K562 (cell line): ENCODE measurements at regions not wholly inside any gene's neighbourhood (a gene's known extent, or its start where the extent isn't known, plus 50 kb on each side); places are given as distances from the start of the nearest gene placed in this dataset.
"Not testable (repeated sequence)": the region's sequence is repeated elsewhere in the genome, so short reads cannot be mapped to it uniquely, and the experiment has no call there.

Experiments
- HDAC6 ChIP-seq: IDR thresholded peaks from 2 replicates; pipeline ENCODE4 v1.6.1; 2012; ENCODE audit warnings: low read depth, mild to moderate bottlenecking, control low read depth, inconsistent platforms, low read length, moderate library complexity
- MTA3 ChIP-seq: fragments of 450-650 bp; formaldehyde crosslinking; IDR thresholded peaks from 2 replicates; pipeline ENCODE4 v1.6.1; 2017; ENCODE audit warnings: mild to moderate bottlenecking, borderline replicate concordance
- NCOA1 ChIP-seq: fragments of 450-650 bp; IDR thresholded peaks from 2 replicates; pipeline ENCODE4 v1.6.1; 2016; ENCODE audit warnings: low read depth
- SP1 ChIP-seq: sonication (generic); formaldehyde crosslinking; IDR thresholded peaks from 2 replicates; pipeline ENCODE4 v1.8.1; 2022; ENCODE audit warnings: mild to moderate bottlenecking, missing genetic modification reagents
- TEAD1 ChIP-seq, 2 experiments: fragments of 450-650 bp in 1 of 2; sonication (generic) in 1 of 2; formaldehyde crosslinking; IDR thresholded peaks; 2 replicates each; pipeline versions ENCODE4 v1.4.0 to v1.8.0; 2020 to 2022; ENCODE audit warnings: mild to moderate bottlenecking in 2 of 2, missing genetic modification reagents in 1 of 2
- TF ChIP-seq, protein P1 (sequence below): IDR thresholded peaks from 3 replicates; pipeline ENCODE4 v1.6.1; 2011; ENCODE audit warnings: borderline replicate concordance, mild to moderate bottlenecking, moderate library complexity; ENCODE audit not compliant: insufficient read length; ENCODE audit errors: extremely low read depth
- TF ChIP-seq, protein P2 (sequence below), 3 experiments: IDR thresholded peaks in 2 of 3; conservative IDR thresholded peaks in 1 of 3; 2 replicates each; pipeline ENCODE4 v1.5.1; 2011 to 2012; ENCODE audit warnings: low read length in 3 of 3, mild to moderate bottlenecking in 3 of 3, control low read depth in 2 of 3, improper control_type of control experiment in 1 of 3, inconsistent platforms in 1 of 3, low read depth in 1 of 3, mixed read lengths in 1 of 3, moderate library complexity in 1 of 3; ENCODE audit not compliant: insufficient read depth in 2 of 3
- TF ChIP-seq, protein P3 (sequence below): sonication (generic); formaldehyde crosslinking; IDR thresholded peaks from 2 replicates; pipeline ENCODE4 v1.5.0; 2020; ENCODE audit warnings: missing genetic modification reagents

DNA sequence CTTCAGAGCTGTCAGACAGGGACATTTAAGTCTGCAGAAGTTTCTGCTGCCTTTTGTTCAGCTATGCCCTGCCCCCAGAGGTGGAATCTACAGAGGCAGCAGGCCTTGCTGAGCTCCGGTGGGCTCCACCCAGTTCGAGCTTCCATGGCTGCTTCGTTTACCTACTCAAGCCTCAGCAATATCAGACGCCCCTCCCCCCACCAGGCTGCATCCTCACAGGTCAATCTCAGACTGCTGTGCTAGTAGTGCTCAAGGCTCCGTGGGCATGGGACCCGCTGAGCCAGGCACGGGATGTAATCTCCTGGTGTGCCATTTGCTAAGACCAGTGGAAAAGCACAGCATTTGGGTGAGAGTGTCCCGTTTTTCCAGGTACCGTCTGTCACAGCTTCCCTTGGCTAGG is 1314.1 kb upstream of the PCDH20 start:
- TF ChIP-seq SP1 (CRISPR knock-in tag); TEAD1 (CRISPR knock-in tag; IDR thresholded peaks at IDR 0.05); HDAC6; NCOA1; MTA3: not testable (repeated sequence)
- TF ChIP-seq, protein P1, sequence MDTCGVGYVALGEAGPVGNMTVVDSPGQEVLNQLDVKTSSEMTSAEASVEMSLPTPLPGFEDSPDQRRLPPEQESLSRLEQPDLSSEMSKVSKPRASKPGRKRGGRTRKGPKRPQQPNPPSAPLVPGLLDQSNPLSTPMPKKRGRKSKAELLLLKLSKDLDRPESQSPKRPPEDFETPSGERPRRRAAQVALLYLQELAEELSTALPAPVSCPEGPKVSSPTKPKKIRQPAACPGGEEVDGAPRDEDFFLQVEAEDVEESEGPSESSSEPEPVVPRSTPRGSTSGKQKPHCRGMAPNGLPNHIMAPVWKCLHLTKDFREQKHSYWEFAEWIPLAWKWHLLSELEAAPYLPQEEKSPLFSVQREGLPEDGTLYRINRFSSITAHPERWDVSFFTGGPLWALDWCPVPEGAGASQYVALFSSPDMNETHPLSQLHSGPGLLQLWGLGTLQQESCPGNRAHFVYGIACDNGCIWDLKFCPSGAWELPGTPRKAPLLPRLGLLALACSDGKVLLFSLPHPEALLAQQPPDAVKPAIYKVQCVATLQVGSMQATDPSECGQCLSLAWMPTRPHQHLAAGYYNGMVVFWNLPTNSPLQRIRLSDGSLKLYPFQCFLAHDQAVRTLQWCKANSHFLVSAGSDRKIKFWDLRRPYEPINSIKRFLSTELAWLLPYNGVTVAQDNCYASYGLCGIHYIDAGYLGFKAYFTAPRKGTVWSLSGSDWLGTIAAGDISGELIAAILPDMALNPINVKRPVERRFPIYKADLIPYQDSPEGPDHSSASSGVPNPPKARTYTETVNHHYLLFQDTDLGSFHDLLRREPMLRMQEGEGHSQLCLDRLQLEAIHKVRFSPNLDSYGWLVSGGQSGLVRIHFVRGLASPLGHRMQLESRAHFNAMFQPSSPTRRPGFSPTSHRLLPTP = not testable (repeated sequence)
- TF ChIP-seq, protein P2, sequence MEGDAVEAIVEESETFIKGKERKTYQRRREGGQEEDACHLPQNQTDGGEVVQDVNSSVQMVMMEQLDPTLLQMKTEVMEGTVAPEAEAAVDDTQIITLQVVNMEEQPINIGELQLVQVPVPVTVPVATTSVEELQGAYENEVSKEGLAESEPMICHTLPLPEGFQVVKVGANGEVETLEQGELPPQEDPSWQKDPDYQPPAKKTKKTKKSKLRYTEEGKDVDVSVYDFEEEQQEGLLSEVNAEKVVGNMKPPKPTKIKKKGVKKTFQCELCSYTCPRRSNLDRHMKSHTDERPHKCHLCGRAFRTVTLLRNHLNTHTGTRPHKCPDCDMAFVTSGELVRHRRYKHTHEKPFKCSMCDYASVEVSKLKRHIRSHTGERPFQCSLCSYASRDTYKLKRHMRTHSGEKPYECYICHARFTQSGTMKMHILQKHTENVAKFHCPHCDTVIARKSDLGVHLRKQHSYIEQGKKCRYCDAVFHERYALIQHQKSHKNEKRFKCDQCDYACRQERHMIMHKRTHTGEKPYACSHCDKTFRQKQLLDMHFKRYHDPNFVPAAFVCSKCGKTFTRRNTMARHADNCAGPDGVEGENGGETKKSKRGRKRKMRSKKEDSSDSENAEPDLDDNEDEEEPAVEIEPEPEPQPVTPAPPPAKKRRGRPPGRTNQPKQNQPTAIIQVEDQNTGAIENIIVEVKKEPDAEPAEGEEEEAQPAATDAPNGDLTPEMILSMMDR (IDR thresholded peaks at IDR 0.05 in 2 of 3, conservative IDR thresholded peaks at IDR 0.05 in 1 of 3; ENCODE audit: insufficient read depth in 2 of 3, low read depth in 1 of 3, low read length in 3 of 3) = not testable (repeated sequence)
- TF ChIP-seq, protein P3, sequence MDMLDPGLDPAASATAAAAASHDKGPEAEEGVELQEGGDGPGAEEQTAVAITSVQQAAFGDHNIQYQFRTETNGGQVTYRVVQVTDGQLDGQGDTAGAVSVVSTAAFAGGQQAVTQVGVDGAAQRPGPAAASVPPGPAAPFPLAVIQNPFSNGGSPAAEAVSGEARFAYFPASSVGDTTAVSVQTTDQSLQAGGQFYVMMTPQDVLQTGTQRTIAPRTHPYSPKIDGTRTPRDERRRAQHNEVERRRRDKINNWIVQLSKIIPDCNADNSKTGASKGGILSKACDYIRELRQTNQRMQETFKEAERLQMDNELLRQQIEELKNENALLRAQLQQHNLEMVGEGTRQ (CRISPR knock-in tag) = not testable (repeated sequence)
